Stimulated activated CD4-positive, alpha-beta T cell treated with anti-CD3 and anti-CD28 coated beads, TNF-alpha, amount 100 ng/mL, for 1 hour (primary cell): ENCODE measurements at regions not wholly inside any gene's neighbourhood (a gene's known extent, or its start where the extent isn't known, plus 50 kb on each side); places are given as distances from the start of the nearest gene placed in this dataset.
"Not testable (repeated sequence)": the region's sequence is repeated elsewhere in the genome, so short reads cannot be mapped to it uniquely, and the experiment has no call there.

Experiments used
- DNase-seq, 3 donors: peaks; one replicate each; pipeline ENCODE4 v3.0.0-alpha.2; 2020; ENCODE audit warnings: low read depth in 3 of 3, low spot score in 1 of 3

DNA sequence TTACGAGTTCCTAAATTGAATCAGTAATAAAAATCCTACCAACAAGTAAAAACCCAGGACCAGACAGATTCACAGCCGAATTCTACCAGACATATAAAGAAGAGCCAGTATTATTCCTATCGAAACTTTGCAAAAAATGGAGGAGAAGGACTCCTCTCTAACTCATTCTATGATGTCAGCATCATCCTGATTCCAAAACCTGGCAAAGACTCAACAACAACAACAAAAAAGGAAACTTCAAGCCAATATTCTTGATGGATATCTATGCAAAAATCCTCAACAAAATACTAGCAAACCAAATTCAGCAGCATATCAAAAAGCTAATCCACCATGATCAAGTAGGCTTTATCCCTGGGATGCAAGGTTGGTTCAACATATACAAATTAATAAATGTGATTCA is 84.6 kb upstream of the ADRB2 start:
- not testable (repeated sequence) for DNase-seq

DNA sequence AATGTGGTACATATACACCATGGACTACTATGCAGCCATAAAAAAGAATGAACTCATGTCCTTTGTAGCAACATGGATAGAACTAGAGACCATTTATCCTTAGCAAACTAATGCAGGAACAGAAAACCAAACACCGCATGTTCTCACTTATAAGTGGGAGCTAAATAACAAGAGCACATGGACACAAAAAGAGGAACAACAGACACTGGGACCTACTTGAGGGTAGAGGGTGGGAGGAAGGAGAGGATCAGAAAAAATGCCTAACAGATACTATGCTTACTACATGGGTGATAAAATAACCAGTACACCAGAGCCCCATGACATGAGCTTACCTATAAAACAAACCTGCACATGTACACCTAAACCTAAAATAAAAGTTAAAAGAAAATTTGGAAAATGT is 82.0 kb upstream of the ADRB2 start:
- not testable (repeated sequence) for DNase-seq

DNA sequence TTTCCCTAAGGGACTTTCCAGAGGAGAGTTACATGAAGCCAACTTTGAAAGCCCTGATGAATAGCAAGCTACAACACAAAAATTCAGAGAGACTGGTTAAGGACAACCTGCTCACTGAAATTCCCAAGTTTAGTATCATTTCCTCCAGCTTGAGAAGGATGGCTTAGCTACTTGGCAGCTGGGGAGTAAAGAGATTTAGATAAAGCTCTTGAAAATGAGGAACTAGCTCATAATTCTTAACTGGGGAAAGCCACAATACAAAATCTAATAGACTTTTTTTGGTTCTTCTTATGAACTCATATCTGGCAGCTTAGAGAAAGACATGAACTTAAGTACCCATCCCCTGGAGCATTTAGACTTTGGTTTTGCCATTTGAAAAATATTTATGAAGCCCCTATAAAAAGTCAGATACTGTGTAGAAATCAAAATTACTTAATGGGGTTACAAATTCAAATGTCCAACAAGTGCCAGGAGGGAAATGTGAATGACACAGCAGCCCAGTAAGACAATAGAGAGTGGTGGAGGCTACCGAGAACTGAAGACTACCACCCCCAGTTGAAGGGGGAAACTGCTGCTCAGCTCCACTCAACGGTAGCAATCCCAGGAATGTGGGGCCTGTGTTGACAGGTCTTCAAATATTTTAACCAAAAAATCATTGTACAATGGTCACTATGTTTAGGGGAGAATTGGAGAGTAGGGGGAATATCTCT is 79.4 kb upstream of the ADRB2 start:
- no peak for DNase-seq

DNA sequence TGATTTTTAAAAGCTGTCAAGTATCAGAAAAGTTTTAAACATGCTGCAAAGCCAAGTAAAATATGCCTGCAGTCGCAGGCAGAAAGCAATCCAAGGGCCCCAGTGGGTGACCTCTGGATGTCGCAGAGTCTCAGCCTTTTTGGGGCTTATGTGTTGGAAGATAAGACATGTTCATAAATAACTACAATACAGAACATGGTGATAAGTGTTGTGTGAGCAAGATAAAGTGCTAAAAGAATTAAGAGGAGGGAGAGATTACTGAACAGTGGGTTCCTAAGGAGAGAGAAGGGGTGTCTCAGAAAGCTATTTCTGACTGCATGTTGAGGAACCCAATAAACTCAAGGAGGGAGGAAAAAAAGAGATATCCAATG is 78.9 kb upstream of the ADRB2 start:
- DNase-seq, result no peak

DNA sequence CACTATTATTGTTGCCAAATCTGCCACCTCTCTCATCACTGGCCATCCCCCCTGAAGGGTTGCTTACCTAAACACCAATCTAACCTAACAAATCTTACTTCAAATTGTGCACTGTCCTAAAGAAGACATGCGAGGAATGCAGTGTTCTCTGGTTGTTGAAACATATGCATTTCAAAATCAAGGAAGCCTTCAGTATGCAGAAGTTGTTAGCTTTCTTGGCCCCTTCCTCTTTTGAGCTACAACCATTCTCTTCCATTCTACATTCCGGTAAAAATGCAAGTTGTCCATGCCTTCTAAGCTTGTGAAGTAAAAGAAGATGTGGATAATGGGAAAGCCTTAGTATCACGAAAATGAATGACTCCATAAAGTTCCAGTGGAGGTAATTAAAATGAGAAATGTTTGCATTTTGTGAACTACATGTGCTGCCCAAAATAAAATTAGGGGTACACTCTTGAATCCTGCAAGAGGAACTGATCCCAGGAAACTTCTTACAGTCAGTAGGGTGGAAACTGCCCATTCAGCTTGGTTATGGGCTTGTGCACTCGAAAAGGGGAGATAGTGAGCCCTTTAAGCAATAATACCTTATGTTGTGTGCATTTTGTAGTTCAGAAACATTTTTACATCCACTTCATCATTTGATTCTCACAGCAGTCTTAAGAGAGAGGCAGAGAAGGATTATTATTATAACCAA is 77.6 kb upstream of the ADRB2 start:
- no peak for DNase-seq

DNA sequence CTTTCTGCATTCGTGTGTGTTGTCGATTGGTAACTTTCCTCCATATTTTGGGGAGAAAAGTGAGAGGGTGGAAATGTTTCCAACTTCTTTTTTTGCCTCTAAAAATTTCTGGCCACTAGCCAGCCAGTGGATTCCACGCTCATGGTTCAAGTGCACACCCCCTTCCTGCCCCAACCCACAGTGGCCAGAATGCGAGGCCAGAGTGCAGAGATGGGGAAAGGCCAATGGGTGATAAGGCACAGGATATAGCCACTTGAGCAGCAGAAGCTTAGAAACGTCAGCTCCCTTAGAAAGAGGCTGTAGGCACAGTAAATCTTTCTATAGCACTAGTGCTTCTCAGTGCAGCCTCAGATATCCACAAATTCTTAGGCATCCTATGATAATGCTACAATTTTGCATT is 75.8 kb upstream of the ADRB2 start:
- DNase-seq, result no peak

DNA sequence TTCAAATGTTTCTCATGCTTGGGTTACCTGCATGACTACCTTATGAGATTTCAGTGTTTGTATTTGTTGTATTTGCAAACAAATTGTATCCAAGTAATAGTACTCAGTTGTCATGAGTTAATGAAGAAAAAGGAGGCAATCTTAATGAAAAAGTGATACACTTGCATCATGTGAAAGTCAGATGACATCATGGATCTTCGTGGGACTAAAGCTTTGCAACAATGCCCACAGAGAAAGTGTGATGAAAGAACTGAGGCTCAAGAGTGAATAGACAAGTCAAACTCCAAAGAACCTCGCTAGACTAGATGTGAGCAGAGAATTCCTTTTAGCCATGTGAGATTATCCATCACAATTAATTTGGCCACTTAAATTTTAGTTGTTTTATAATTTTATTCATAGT is 75.4 kb upstream of the ADRB2 start:
- no peak for DNase-seq

DNA sequence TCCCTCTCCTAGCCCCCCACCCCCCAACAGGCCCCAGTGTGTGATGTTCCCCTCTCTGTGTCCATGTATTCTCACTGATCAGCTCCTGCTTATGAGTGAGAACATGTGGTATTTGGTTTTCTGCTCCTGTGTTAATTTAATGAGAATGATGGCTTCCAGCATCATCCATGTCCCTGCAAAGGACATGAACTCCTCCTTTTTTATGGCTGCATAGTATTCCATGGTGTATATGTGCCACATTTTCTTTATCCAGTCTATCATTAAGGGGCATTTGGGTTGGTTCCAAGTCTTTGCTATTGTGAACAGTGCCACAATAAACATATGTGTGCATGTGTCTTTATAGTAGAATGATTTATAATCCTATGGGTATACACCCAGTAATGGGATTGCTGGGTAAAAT is 74.0 kb upstream of the ADRB2 start:
- DNase-seq, result not testable (repeated sequence)

DNA sequence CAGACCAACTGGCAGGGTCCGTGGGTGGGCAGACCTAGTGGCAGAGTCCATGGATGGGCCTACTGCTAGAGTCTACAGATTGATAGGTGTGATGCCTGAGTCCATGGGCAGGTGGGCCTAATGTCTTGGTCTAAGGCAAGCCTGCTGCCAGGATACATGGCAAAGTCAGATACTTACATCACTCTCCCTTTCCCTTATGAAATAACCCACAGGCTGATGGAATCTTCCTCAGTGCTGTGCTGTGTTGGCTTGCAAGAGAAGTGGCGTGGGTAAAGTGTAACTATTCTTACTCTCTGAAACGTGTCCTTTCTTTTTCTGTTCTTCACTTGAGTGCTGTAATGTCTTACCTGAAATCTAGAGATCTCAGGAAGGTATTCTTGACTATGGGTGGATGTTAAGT is 67.3 kb upstream of the ADRB2 start:
- DNase-seq, result no peak

DNA sequence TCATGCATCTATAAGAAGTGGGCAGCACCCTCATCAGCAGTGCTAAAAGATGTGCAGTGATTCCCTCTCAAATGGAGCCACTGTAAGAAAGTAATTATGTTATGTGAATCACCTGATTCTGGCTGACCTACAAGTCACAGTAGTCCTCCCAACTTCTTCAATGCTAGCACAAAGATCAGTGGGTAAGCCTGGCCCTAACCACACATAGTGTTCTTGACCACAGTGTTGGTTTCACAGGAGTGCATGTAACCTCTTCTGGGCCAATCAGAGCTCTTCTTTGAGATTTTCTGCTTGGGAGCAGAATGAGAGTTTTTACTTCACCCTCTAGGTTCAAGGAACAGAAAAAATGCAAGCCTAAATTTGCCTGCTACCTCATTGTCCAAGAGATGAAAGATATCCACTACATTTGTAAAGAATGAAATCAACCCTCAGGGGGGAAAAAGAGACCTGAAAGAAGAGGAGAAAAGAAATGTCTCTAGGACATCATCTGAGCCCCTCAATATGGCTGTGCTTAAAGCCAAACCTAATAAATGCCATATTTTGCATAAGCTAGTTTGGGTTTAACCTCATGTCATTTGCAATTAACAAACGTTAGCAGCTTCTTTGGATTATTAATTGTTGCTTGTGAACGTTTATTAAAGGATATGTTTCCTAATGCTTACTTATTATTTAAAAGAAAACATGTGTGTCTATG is 65.3 kb upstream of the ADRB2 start:
- DNase-seq, result no peak

DNA sequence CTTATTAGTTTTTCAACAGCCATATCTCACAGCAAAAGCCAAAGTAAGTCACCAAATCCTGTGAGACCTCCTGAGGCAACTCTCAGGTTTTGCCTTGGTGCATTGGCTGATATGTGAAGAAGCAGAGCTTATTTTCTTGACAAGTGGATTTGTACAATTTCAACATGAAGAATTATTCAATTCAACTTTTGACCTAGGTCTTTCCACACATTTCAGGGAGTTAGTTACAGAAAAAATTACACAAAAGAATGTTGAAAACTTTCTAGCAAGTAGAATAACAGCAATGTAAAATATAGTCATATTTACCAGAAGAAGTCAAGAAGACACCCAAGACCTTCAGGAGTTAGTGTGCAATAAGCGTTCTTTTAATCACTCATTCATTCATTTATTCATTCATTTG is 62.4 kb upstream of the ADRB2 start:
- no peak for DNase-seq

DNA sequence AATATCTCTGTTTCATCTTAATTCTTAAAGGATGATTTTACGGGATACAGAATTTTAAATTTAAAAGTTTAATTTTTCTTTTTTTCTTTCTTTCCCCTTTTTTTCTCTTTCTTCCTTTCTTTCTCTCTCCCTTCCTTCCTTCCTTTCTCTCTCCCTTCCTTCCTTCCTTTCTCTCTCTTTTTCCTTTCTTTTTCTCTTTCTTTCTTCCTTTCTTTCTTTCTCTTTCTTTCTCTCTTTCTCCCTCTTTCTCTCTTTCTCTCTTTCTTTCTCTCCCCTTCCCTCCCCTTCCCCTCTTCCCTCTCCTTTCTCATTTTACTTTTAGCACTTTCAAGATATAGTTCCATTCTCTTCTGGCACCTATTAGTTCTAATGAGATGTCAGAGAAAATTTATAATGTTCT is 61.4 kb upstream of the ADRB2 start:
- no peak for DNase-seq

DNA sequence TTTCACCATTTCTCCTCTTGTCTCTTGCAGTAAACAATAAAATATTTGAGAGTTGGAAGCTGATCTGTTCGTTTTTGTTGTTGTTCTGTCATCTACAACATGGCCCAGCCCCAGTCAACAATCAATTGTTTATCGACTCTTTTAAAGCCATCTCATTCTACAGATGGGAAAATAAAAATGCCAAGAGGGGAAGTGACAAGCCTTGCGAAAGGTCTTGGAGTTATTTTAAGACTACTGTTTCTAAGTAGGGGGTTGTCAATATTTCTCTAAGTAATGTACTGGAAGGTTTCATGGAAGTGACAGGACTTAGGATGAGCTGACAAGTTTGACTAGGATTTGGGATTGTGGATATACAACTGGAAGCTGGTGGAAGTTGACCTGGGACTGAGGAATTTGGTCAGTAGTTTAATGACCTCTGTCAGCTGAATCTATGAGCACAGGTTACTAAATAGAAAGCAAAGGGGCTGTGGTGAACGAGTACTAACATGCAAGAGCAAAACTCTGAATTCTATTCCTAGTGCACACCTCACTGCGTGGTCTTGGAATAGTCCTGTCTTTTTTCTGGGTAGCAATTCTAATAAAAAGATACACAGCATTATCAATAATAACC is 57.5 kb upstream of the ADRB2 start:
- no peak for DNase-seq

DNA sequence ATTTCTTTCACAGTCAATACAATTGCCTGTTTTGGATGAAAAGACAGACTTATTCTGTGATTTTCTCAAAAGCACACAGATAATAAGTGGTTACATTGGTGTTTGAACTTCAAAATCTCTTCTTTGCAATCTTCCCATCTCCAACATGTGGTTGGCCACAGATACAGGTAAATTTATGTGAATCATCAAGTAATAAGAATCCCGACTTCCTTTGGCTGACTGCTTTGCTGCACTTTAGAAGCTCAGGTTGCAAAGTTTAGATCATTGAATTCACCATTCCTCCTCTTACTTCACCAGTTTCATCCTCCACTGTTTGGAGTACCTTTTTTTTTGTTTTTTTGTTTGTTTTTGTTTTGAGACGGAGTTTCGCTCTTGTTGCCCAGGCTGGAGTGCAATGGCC is 56.5 kb upstream of the ADRB2 start:
- DNase-seq, result no peak

DNA sequence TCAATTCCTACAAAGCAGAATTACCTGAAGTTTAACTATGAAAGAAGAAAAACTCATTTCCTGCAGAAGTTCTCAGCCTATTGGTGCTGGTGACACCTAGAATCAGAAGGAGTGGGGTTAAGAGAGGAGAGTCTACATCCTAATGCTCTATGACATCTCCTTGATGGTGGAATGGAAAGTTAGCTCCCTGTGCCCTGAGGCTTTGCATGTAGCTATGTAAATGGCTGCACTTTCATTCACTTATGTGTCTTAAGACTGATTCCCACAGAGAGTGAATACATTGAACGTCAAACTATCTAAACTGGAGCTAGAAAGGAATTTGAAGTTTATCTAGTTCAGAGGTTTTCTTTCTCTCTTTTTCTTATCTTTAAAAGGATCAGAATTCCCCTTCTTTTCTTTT is 52.1 kb upstream of the ADRB2 start:
- DNase-seq, result no peak

DNA sequence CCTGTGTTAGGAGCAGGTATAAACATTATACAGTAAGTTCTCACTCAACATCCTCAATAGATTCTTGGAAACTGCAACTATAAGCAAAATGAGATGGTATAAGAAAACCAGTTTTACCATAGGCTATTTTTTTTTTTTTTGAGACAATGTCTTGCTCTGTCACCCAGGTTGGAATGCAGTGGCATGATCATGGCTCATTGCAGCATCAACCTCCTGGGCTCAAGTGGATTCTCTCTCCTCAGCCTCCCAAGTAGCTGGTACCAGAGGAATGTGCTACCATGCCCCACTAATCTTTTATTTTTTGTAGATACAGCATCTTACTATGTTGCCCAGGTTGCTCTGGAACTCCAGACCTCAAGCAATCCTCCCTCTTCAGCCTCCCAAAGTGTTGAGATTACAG is 50.1 kb upstream of the ADRB2 start:
- DNase-seq, result no peak
